Endothelial cell (in vitro differentiated cells): ENCODE measurements at regions not wholly inside any gene's neighbourhood (a gene's known extent, or its start where the extent isn't known, plus 50 kb on each side); places are given as distances from the start of the nearest gene placed in this dataset.

Source experiments
- DNase-seq: peaks from one replicate; pipeline ENCODE4 v3.0.0; 2021; ENCODE audit warnings: low spot score
- H3K27ac Mint-ChIP-seq: one replicate; pipeline ENCODE4 v1.8.0; 2021; ENCODE audit warnings: mixed read lengths, inconsistent platforms; ENCODE audit not compliant: unreplicated experiment
- H3K27me3 Mint-ChIP-seq: one replicate; pipeline ENCODE4 v1.8.0; 2021; ENCODE audit warnings: mild to moderate bottlenecking, moderate library complexity, mixed read lengths, inconsistent platforms; ENCODE audit not compliant: unreplicated experiment
- H3K36me3 Mint-ChIP-seq: one replicate; pipeline ENCODE4 v1.8.0; 2021; ENCODE audit warnings: mild to moderate bottlenecking, low read depth, mixed read lengths, inconsistent platforms; ENCODE audit not compliant: unreplicated experiment
- H3K4me1 Mint-ChIP-seq: one replicate; pipeline ENCODE4 v1.8.0; 2021; ENCODE audit warnings: mild to moderate bottlenecking, mixed read lengths, inconsistent platforms; ENCODE audit not compliant: unreplicated experiment
- H3K4me3 Mint-ChIP-seq: one replicate; pipeline ENCODE4 v1.8.0; 2021; ENCODE audit warnings: mild to moderate bottlenecking, mixed read lengths, inconsistent platforms; ENCODE audit not compliant: unreplicated experiment
- H3K9me3 Mint-ChIP-seq: one replicate; pipeline ENCODE4 v1.8.0; 2021; ENCODE audit warnings: mixed read lengths, inconsistent platforms; ENCODE audit not compliant: unreplicated experiment
- CTCF ChIP-seq: fragments of 200-600 bp; sonication (generic); IDR thresholded peaks from one replicate; pipeline ENCODE4 v1.5.0; 2021; ENCODE audit warnings: antibody characterized with exemption; ENCODE audit not compliant: unreplicated experiment

GRCh38 chr11:44515048-44515447 is 50.4 kb upstream of the CD82 start:
- H3K9me3 Mint-ChIP-seq, result no peaks in the 10 kb centered on the region
- H3K4me3 Mint-ChIP-seq, result no peak overlapping the region
- no peaks in the 10 kb centered on the region for H3K27me3 Mint-ChIP-seq
- DNase-seq, result no peak
- no peaks in the 10 kb centered on the region for H3K36me3 Mint-ChIP-seq
- no peak overlapping the region for H3K27ac Mint-ChIP-seq
- no peak for TF ChIP-seq CTCF
- H3K4me1 Mint-ChIP-seq, result peaks cover 3% of the 10 kb centered on the region
